Testis (tissue), 2 donors: ENCODE measurements at regions not wholly inside any gene's neighbourhood (a gene's known extent, or its start where the extent isn't known, plus 50 kb on each side); places are given as distances from the start of the nearest gene placed in this dataset.

Experiments used
- CTCF ChIP-seq, 3 experiments: fragments of 450-650 bp in 2 of 3; fragments of 200-600 bp in 1 of 3; sonication (generic) in 1 of 3; IDR thresholded peaks; one replicate each; pipeline ENCODE4 v1.5.1; 2016 to 2019; ENCODE audit warnings: antibody characterized with exemption in 3 of 3, mild to moderate bottlenecking in 2 of 3, moderate library complexity in 1 of 3
- POLR2A ChIP-seq: fragments of 450-650 bp; IDR thresholded peaks from one replicate; pipeline ENCODE4 v1.6.1; 2017; ENCODE audit warnings: antibody characterized with exemption, mild to moderate bottlenecking, moderate library complexity

- TF ChIP-seq CTCF (IDR thresholded peaks at IDR 0.05) = no peak
- no peak for TF ChIP-seq POLR2A
Measured at GRCh38 chr2:173451118-173451517, 96.4 kb downstream of the CDCA7 start.
